GM23338 (cell line): ENCODE measurements at regions not wholly inside any gene's neighbourhood (a gene's known extent, or its start where the extent isn't known, plus 50 kb on each side); places are given as distances from the start of the nearest gene placed in this dataset.
"Not testable (repeated sequence)": the region's sequence is repeated elsewhere in the genome, so short reads cannot be mapped to it uniquely, and the experiment has no call there.

ENCODE experiments used
- ATAC-seq: fragments of 200-7000 bp; cut with Tn5 transposase; 3 replicates; pipeline ENCODE4 v1.9.1; 2020
- DNase-seq: peaks from one replicate; pipeline ENCODE4 v3.0.0-alpha.2; 2015; ENCODE audit warnings: low spot score
- H2AFZ ChIP-seq: fragments of 200-600 bp; sonication (generic); 2 replicates; pipeline ENCODE4 v1.8.0; 2016; ENCODE audit warnings: antibody characterized with exemption, mild to moderate bottlenecking, moderate library complexity
- H3F3A ChIP-seq: fragments of 200-600 bp; sonication (generic); replicated peaks from 2 replicates; pipeline ENCODE4 v1.8.0; 2017; ENCODE audit warnings: antibody characterized with exemption, mixed run types, low read depth
- H3K27ac ChIP-seq: fragments of 200-600 bp; sonication (generic); 2 replicates; pipeline ENCODE4 v1.6.1; 2016; ENCODE audit warnings: low read depth
- H3K27me3 ChIP-seq: fragments of 200-600 bp; sonication (generic); 2 replicates; pipeline ENCODE4 v1.8.0; 2016; ENCODE audit warnings: mild to moderate bottlenecking, mixed run types, moderate library complexity; ENCODE audit not compliant: insufficient read depth
- H3K36me3 ChIP-seq: fragments of 200-600 bp; sonication (generic); 2 replicates; pipeline ENCODE4 v1.8.0; 2016; ENCODE audit warnings: mild to moderate bottlenecking; ENCODE audit not compliant: insufficient read depth
- H3K4me1 ChIP-seq: fragments of 200-600 bp; sonication (generic); 2 replicates; pipeline ENCODE4 v1.8.0; 2016; ENCODE audit warnings: mild to moderate bottlenecking, moderate library complexity; ENCODE audit not compliant: insufficient read depth
- H3K4me2 ChIP-seq: fragments of 200-600 bp; sonication (generic); 2 replicates; pipeline ENCODE4 v1.7.1; 2017; ENCODE audit warnings: mixed run types
- H3K4me3 ChIP-seq: fragments of 200-600 bp; sonication (generic); 2 replicates; pipeline ENCODE4 v1.6.1; 2016; ENCODE audit warnings: mixed run types
- H3K79me2 ChIP-seq: fragments of 200-600 bp; sonication (generic); replicated peaks from 2 replicates; pipeline ENCODE4 v1.8.0; 2017; ENCODE audit warnings: mild to moderate bottlenecking; ENCODE audit not compliant: insufficient read depth
- H3K9me2 ChIP-seq: fragments of 200-600 bp; sonication (generic); 2 replicates; pipeline ENCODE4 v1.8.0; 2017; ENCODE audit not compliant: insufficient read depth
- H4K20me1 ChIP-seq: fragments of 200-600 bp; sonication (generic); replicated peaks from 2 replicates; pipeline ENCODE4 v1.8.0; 2017; ENCODE audit warnings: mild to moderate bottlenecking; ENCODE audit not compliant: insufficient read depth
- H3K27ac Mint-ChIP-seq: 2 replicates; pipeline ENCODE4 v1.8.0; 2020; ENCODE audit warnings: inconsistent platforms, mild to moderate bottlenecking, moderate library complexity, mixed read lengths
- H3K27me3 Mint-ChIP-seq: 3 replicates; pipeline ENCODE4 v1.8.0; 2022; ENCODE audit warnings: low read depth, mild to moderate bottlenecking, moderate library complexity, mixed read lengths, inconsistent platforms; ENCODE audit not compliant: insufficient read depth, poor library complexity
- H3K36me3 Mint-ChIP-seq: 3 replicates; pipeline ENCODE4 v1.8.0; 2021; ENCODE audit warnings: low read depth, mild to moderate bottlenecking, inconsistent platforms, moderate library complexity, mixed read lengths
- H3K4me1 Mint-ChIP-seq: 3 replicates; pipeline ENCODE4 v1.8.0; 2020; ENCODE audit warnings: mild to moderate bottlenecking, inconsistent platforms, mixed read lengths
- H3K4me3 Mint-ChIP-seq: 3 replicates; pipeline ENCODE4 v1.8.0; 2021; ENCODE audit warnings: moderate library complexity, mild to moderate bottlenecking, inconsistent platforms, mixed read lengths
- H3K9me3 Mint-ChIP-seq: 3 replicates; pipeline ENCODE4 v1.8.0; 2020; ENCODE audit warnings: moderate library complexity, mild to moderate bottlenecking, inconsistent platforms, mixed read lengths
- CTCF ChIP-seq, 2 experiments: fragments of 200-600 bp in 1 of 2; sonication (generic) in 1 of 2; conservative IDR thresholded peaks; 2 replicates each; pipeline versions ENCODE4 v1.5.1 to v1.6.1; 2016 to 2017; ENCODE audit warnings: antibody characterized with exemption in 2 of 2, low read depth in 2 of 2, mild to moderate bottlenecking in 2 of 2, moderate library complexity in 1 of 2
- NANOG ChIP-seq: IDR thresholded peaks from 2 replicates; pipeline ENCODE4 v1.6.1; 2016; ENCODE audit warnings: antibody characterized with exemption, borderline replicate concordance
- ZNF114 ChIP-seq: fragments of 250-450 bp; sonication (Bioruptor Pico); IDR thresholded peaks from 2 replicates; pipeline ENCODE4 v1.5.0; 2020; ENCODE audit warnings: mild to moderate bottlenecking, moderate library complexity
- ZNF331 ChIP-seq: fragments of 250-450 bp; sonication (Bioruptor Pico); IDR thresholded peaks from 2 replicates; pipeline ENCODE4 v1.5.0; 2020; ENCODE audit warnings: low read depth, mild to moderate bottlenecking, moderate library complexity

- Histone ChIP-seq H3K79me2 (no peaks in the 10 kb centered on the region), H3K27me3 (no peaks in the 10 kb centered on the region), H3K4me3 (no peak overlapping the region), H3K27ac (no peak overlapping the region), H3K36me3 (no peaks in the 10 kb centered on the region), H3F3A (no peaks in the 10 kb centered on the region), H3K9me2 (peaks cover 6% of the 10 kb centered on the region), H3K4me1 (peaks cover 16% of the 10 kb centered on the region; the same call in 1 of the 2 replicates), H2AFZ (no peak overlapping the region), H4K20me1 (no peaks in the 10 kb centered on the region), H3K4me2 (peak overlapping the region; percentile 1; the same call in 1 of the 2 replicates)
- no peaks in the 10 kb centered on the region for H3K27me3 Mint-ChIP-seq
- H3K9me3 Mint-ChIP-seq: peaks cover 13% of the 10 kb centered on the region
- DNase-seq (no peak), ATAC-seq (no peak)
- H3K36me3 Mint-ChIP-seq: peaks cover 38% of the 10 kb centered on the region
- peaks cover 17% of the 10 kb centered on the region for H3K4me1 Mint-ChIP-seq
- H3K4me3 Mint-ChIP-seq: no peak overlapping the region
- TF ChIP-seq NANOG (peak; percentile 45; the same call in 1 of the 2 replicates), ZNF114 (CRISPR knock-in tag) (no peak), ZNF331 (no peak)
- H3K27ac Mint-ChIP-seq: peak overlapping the region; percentile 35; the same call in 1 of the 2 replicates
Measured at GRCh38 chr4:34328939-34329338, 1915.4 kb downstream of the ARAP2 start.

- not testable (repeated sequence) for H3K27me3 ChIP-seq, H3K4me2 ChIP-seq, DNase-seq, H3K4me1 Mint-ChIP-seq, H3K9me2 ChIP-seq, H3K27ac ChIP-seq, H3K4me1 ChIP-seq, H4K20me1 ChIP-seq, H3F3A ChIP-seq, H3K27ac Mint-ChIP-seq, H3K4me3 ChIP-seq, H3K27me3 Mint-ChIP-seq, H3K79me2 ChIP-seq, H2AFZ ChIP-seq, H3K36me3 ChIP-seq, ATAC-seq, H3K4me3 Mint-ChIP-seq
- Mint-ChIP-seq H3K36me3 (peaks cover 16% of the 10 kb centered on the region), H3K9me3 (peaks cover 16% of the 10 kb centered on the region)
Measured at GRCh38 chr4:34335156-34335555, 1909.2 kb downstream of the ARAP2 start.

GRCh38 chr4:34335556-34335955 lies 1908.8 kb downstream of the ARAP2 start:
- H4K20me1 ChIP-seq, H3K4me1 Mint-ChIP-seq, H3K79me2 ChIP-seq, H2AFZ ChIP-seq, H3K9me2 ChIP-seq, H3K27ac Mint-ChIP-seq, H3K4me3 Mint-ChIP-seq, DNase-seq, H3K27me3 Mint-ChIP-seq, H3K4me1 ChIP-seq, H3K4me2 ChIP-seq, H3K27ac ChIP-seq, H3K4me3 ChIP-seq, H3K36me3 ChIP-seq, H3F3A ChIP-seq, H3K27me3 ChIP-seq, ATAC-seq: not testable (repeated sequence)
- TF ChIP-seq CTCF (conservative IDR thresholded peaks at IDR 0.05; ENCODE audit: low read depth in 2 of 2): 0 out of 4 replicates have a peak, but pooled peaks of 1 of the 2 experiments have one; percentile 4
- Mint-ChIP-seq H3K36me3 (peaks cover 12% of the 10 kb centered on the region; the same call in 2 of the 3 replicates), H3K9me3 (peaks cover 12% of the 10 kb centered on the region)
